K562 (cell line): ENCODE measurements at regions not wholly inside any gene's neighbourhood (a gene's known extent, or its start where the extent isn't known, plus 50 kb on each side); places are given as distances from the start of the nearest gene placed in this dataset.
"Not testable (repeated sequence)": the region's sequence is repeated elsewhere in the genome, so short reads cannot be mapped to it uniquely, and the experiment has no call there.

Experiments used
- EP300 ChIP-seq: IDR thresholded peaks from 2 replicates; pipeline ENCODE4 v1.6.1; 2012; ENCODE audit warnings: low read length, improper control_type of control experiment
- HNRNPLL ChIP-seq: fragments of 200-400 bp; formaldehyde crosslinking; IDR thresholded peaks from 2 replicates; pipeline ENCODE4 v1.6.1; 2017; ENCODE audit warnings: low read length, low read depth, mild to moderate bottlenecking; ENCODE audit not compliant: poor library complexity, severe bottlenecking
- PTBP1 ChIP-seq: fragments of 200-400 bp; formaldehyde crosslinking; IDR thresholded peaks from 2 replicates; pipeline ENCODE4 v1.6.1; 2017; ENCODE audit warnings: low read depth, low read length
- SMARCC2 ChIP-seq: fragments of 450-650 bp; IDR thresholded peaks from 2 replicates; pipeline ENCODE4 v1.6.1; 2017; ENCODE audit warnings: antibody characterized with exemption, moderate library complexity, mild to moderate bottlenecking, low read depth
- TF ChIP-seq, protein P1 (sequence below): sonication (generic); formaldehyde crosslinking; IDR thresholded peaks from 2 replicates; pipeline ENCODE4 v1.8.1; 2023; ENCODE audit warnings: missing genetic modification reagents, mild to moderate bottlenecking, borderline replicate concordance

DNA sequence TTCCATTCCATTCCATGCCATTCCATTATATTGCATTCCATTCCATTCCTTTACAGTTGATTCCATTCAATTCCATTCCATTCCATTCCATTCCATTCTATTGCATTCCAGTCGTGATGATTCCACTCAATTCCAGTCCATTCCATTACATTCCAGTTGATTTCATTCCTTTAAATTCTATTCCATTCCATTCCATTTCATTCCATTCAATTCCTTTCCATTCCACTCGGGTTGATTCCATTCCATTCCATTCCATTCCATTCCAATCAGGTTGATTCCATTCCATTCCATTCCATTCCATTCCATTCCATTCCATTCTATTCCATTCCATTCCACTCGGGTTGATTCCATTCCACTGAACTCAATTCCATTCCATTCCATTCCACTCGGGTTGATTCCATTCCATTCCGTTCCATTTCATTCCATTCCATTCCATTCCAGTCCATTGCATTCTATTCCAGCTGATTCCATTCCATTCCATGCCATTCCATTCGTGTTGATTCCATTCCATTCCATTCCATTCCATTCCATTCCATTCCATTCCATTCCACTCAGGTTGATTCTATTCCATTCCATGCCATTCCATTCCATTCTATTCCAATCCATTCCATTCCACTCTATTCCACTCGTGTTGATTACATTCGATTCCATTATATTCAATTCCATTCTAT is 1137.6 kb downstream of the RPIA start:
- TF ChIP-seq EP300, SMARCC2, HNRNPLL, PTBP1: not testable (repeated sequence)
- TF ChIP-seq, protein P1, sequence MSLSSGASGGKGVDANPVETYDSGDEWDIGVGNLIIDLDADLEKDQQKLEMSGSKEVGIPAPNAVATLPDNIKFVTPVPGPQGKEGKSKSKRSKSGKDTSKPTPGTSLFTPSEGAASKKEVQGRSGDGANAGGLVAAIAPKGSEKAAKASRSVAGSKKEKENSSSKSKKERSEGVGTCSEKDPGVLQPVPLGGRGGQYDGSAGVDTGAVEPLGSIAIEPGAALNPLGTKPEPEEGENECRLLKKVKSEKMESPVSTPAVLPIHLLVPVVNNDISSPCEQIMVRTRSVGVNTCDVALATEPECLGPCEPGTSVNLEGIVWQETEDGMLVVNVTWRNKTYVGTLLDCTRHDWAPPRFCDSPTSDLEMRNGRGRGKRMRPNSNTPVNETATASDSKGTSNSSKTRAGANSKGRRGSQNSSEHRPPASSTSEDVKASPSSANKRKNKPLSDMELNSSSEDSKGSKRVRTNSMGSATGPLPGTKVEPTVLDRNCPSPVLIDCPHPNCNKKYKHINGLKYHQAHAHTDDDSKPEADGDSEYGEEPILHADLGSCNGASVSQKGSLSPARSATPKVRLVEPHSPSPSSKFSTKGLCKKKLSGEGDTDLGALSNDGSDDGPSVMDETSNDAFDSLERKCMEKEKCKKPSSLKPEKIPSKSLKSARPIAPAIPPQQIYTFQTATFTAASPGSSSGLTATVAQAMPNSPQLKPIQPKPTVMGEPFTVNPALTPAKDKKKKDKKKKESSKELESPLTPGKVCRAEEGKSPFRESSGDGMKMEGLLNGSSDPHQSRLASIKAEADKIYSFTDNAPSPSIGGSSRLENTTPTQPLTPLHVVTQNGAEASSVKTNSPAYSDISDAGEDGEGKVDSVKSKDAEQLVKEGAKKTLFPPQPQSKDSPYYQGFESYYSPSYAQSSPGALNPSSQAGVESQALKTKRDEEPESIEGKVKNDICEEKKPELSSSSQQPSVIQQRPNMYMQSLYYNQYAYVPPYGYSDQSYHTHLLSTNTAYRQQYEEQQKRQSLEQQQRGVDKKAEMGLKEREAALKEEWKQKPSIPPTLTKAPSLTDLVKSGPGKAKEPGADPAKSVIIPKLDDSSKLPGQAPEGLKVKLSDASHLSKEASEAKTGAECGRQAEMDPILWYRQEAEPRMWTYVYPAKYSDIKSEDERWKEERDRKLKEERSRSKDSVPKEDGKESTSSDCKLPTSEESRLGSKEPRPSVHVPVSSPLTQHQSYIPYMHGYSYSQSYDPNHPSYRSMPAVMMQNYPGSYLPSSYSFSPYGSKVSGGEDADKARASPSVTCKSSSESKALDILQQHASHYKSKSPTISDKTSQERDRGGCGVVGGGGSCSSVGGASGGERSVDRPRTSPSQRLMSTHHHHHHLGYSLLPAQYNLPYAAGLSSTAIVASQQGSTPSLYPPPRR (CRISPR knock-in tag) = not testable (repeated sequence)
